ENCODE measurements at regions not wholly inside any gene's neighbourhood (a gene's known extent, or its start where the extent isn't known, plus 50 kb on each side); places are given as distances from the start of the nearest gene placed in this dataset.

DNA sequence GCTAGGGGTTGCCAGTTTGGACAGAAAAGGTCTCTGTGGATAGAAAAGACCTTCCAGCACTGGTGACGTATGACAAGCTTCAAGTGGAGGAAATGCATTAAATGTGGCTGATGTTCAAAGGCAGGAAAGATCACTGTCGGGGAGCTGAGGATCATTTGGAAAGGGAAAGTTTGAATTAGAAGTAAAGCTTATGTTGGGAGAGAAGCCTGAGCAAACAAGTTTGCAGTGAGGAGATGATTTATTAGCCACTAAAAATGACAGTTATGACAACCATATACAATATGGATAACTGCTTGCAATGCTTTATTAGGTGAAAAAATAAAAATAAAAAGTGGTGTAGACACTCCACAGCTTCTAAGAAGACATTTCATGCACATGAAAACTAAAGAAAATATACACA lies 135.3 kb upstream of the HS3ST1 start:
- H3K4me1 ChIP-seq (replicated peaks in 1 of 2): no peaks in the 10 kb centered on the region
- H3K27me3 ChIP-seq: no peaks in the 10 kb centered on the region
- intact Hi-C loops (cut with DNase I): no loop called here
- H3K27ac ChIP-seq: no peak overlapping the region
- no peak overlapping the region for H3K4me3 ChIP-seq
- no peaks in the 10 kb centered on the region for H3K9me3 ChIP-seq (replicated peaks in 1 of 3)
- no peak for DNase-seq
- WGBS, 4 donors: 43 to 59% (median 52%) methylated on average over 2 of the region's 2 CpGs
- TF ChIP-seq, protein P1, sequence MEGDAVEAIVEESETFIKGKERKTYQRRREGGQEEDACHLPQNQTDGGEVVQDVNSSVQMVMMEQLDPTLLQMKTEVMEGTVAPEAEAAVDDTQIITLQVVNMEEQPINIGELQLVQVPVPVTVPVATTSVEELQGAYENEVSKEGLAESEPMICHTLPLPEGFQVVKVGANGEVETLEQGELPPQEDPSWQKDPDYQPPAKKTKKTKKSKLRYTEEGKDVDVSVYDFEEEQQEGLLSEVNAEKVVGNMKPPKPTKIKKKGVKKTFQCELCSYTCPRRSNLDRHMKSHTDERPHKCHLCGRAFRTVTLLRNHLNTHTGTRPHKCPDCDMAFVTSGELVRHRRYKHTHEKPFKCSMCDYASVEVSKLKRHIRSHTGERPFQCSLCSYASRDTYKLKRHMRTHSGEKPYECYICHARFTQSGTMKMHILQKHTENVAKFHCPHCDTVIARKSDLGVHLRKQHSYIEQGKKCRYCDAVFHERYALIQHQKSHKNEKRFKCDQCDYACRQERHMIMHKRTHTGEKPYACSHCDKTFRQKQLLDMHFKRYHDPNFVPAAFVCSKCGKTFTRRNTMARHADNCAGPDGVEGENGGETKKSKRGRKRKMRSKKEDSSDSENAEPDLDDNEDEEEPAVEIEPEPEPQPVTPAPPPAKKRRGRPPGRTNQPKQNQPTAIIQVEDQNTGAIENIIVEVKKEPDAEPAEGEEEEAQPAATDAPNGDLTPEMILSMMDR (IDR thresholded peaks at IDR 0.05): no peak
- TF ChIP-seq POLR2A (IDR thresholded peaks at IDR 0.05): no peak
- no peaks in the 10 kb centered on the region for H3K36me3 ChIP-seq (replicated peaks in 1 of 2)

DNA sequence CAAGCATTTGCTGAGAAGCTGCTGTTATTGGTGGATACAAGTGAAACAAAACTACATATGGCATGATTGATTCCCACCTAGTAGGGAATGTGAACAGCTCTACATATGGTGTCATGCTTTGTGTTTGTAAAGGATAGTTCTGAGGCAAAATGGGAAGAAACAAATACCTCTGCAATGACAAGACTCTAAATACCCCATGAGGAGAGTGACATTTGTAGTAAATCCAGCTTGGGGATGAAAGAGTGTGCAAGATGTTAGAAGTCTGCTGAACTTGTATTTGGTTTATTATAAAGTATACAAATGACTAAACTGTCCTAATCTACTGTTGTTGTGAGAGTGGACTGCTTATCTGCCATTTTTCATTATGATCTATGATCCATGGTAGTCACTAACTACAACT lies 120.8 kb upstream of the HS3ST1 start:
- TF ChIP-seq POLR2A (IDR thresholded peaks at IDR 0.05): no peak
- TF ChIP-seq, protein P1 (IDR thresholded peaks at IDR 0.05): no peak
- no peak overlapping the region for H3K27ac ChIP-seq
- intact Hi-C loops (cut with DNase I): no loop called here
- H3K36me3 ChIP-seq (replicated peaks in 1 of 2): no peaks in the 10 kb centered on the region
- H3K9me3 ChIP-seq (replicated peaks in 1 of 3): no peaks in the 10 kb centered on the region
- no peaks in the 10 kb centered on the region for H3K27me3 ChIP-seq
- no peak for DNase-seq
- H3K4me3 ChIP-seq: no peak overlapping the region
- no peaks in the 10 kb centered on the region for H3K4me1 ChIP-seq (replicated peaks in 1 of 2)

GRCh38 chr4:11548597-11549082 lies 119.9 kb upstream of the HS3ST1 start:
- no peak for DNase-seq
- no peaks in the 10 kb centered on the region for H3K27me3 ChIP-seq
- WGBS, 4 donors: 5 to 32% (median 18%) methylated on average over 1 of the region's 1 CpG
- no peak overlapping the region for H3K4me3 ChIP-seq
- H3K36me3 ChIP-seq (replicated peaks in 1 of 2): no peaks in the 10 kb centered on the region
- peaks cover 4 to 5% of the 10 kb centered on the region in 2 donors for H3K4me1 ChIP-seq (replicated peaks in 1 of 2)
- H3K27ac ChIP-seq: no peak overlapping the region
- TF ChIP-seq, protein P1 (IDR thresholded peaks at IDR 0.05): no peak
- TF ChIP-seq POLR2A (IDR thresholded peaks at IDR 0.05): no peak
- no peaks in the 10 kb centered on the region for H3K9me3 ChIP-seq (replicated peaks in 1 of 3)
- intact Hi-C loops (cut with DNase I): no loop called here

DNA sequence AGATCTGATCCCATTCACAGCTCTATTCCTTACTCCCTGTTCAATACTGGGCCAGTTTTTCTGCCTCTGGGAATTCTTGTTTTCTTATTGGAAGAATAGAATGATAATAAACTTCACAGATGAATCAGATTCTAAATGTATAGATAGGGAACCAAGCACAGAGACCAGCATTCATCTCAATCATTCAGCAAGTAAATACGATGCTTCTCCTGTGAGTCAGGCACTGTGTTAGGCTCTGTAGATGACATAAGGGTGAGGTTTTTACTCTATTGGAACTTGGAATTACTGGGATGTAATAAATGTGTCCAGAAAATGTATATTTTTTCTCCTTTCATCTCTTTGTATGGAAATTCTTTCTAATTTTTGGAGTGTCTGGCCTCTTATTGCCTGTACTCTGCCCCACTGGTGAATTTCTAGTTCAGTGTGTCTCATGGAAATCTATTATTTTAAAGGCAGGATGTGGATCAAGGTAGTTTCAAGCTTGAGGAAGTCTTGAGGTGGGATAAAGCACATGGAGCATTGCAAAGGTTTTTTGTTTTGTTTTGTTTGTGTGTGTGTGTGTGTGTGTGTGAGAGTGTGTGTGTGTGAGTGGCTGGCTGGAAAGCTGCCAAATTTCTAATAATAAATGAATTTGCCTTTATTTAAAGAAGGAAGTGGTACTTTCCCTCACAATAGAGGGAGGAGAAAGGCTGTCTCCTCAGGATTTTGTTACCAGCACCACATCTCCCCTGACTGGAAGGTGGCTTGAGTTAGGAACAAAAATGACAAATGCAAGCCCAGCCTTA lies 117.9 kb upstream of the HS3ST1 start:
- TF ChIP-seq POLR2A (IDR thresholded peaks at IDR 0.05): no peak
- TF ChIP-seq, protein P1 (IDR thresholded peaks at IDR 0.05): no peak
- Histone ChIP-seq H3K9me3 (replicated peaks in 1 of 3) (no peaks in the 10 kb centered on the region), H3K36me3 (replicated peaks in 1 of 2) (no peaks in the 10 kb centered on the region), H3K27ac (no peak overlapping the region), H3K4me1 (replicated peaks in 1 of 2) (peaks cover 4 to 13% of the 10 kb centered on the region in 2 donors), H3K4me3 (no peak overlapping the region), H3K27me3 (no peaks in the 10 kb centered on the region)
- no peak for DNase-seq
- 96 to 100% (median 99%) methylated on average over 1 of the region's 1 CpG for WGBS, 4 donors
- intact Hi-C loops (cut with DNase I): no loop called here
